ENCODE measurements at regions not wholly inside any gene's neighbourhood (a gene's known extent, or its start where the extent isn't known, plus 50 kb on each side); places are given as distances from the start of the nearest gene placed in this dataset.

DNA sequence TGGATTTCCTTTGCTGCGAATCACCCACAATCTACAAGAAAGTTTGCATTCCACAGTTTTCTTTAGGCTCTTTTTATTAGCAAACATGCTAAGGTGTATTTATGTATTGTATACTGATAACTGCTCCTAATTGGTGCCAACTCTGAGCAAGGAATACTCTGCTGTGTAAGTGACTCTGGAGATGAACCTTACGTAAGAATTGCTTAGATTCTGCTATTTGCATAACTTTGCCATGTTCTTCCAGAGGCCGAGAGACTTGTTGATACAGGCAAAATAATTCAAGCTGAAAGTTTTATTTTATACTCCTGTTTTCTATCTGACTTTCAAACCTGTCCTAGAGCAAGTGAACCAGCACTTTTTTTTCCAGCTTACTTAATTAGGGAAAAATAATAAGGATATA, 461.3 kb downstream of the GJA1 start:
- H3K27me3 Mint-ChIP-seq, result no peaks in the 10 kb centered on the region
- H3K9me3 Mint-ChIP-seq, result peaks cover under 1% of the 10 kb centered on the region
- DNase-seq (ENCODE audit: low spot score), result no peak
- H3K36me3 Mint-ChIP-seq, result no peaks in the 10 kb centered on the region
- H3K27ac Mint-ChIP-seq, result no peak overlapping the region
- no peaks in the 10 kb centered on the region for H3K4me1 Mint-ChIP-seq (ENCODE audit: low read depth in 2 of 2)
- no peak overlapping the region for H3K4me3 Mint-ChIP-seq
- ATAC-seq, result no peak

DNA sequence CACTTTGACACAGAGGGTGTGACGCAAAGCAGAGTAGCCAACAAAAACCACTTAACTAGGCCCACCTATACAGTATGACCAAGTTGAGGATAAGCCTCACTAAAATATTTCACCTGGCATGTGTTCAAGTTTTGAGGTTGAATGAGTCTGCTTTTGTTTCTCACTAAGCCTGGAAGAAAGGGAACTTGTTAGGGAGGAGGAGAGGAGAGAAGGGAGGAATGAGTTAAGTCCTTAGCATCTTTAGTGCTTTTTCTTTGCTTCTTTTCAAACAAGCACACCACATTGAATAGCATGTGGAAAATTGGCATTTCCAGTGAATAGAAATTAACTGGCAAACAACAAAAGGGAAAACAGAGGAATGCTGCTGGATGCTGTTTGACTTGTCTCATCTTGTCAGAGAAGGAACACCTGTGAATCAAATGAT, 461.9 kb downstream of the GJA1 start:
- no peaks in the 10 kb centered on the region for H3K27me3 Mint-ChIP-seq
- no peaks in the 10 kb centered on the region for H3K36me3 Mint-ChIP-seq
- no peak overlapping the region for H3K4me3 Mint-ChIP-seq
- DNase-seq (ENCODE audit: low spot score) (no peak), ATAC-seq (no peak)
- H3K4me1 Mint-ChIP-seq (ENCODE audit: low read depth in 2 of 2), result no peaks in the 10 kb centered on the region
- H3K27ac Mint-ChIP-seq, result no peak overlapping the region
- no peaks in the 10 kb centered on the region for H3K9me3 Mint-ChIP-seq

- ATAC-seq (no peak), DNase-seq (ENCODE audit: low spot score) (no peak)
- H3K4me1 Mint-ChIP-seq (ENCODE audit: low read depth in 2 of 2), result no peaks in the 10 kb centered on the region
- peaks cover 6% of the 10 kb centered on the region for H3K9me3 Mint-ChIP-seq
- no peaks in the 10 kb centered on the region for H3K27me3 Mint-ChIP-seq
- no peak overlapping the region for H3K4me3 Mint-ChIP-seq
- H3K36me3 Mint-ChIP-seq, result no peaks in the 10 kb centered on the region
- no peak overlapping the region for H3K27ac Mint-ChIP-seq
Observed at GRCh38 chr6:121901432-121901831, 466.0 kb downstream of the GJA1 start.

DNA sequence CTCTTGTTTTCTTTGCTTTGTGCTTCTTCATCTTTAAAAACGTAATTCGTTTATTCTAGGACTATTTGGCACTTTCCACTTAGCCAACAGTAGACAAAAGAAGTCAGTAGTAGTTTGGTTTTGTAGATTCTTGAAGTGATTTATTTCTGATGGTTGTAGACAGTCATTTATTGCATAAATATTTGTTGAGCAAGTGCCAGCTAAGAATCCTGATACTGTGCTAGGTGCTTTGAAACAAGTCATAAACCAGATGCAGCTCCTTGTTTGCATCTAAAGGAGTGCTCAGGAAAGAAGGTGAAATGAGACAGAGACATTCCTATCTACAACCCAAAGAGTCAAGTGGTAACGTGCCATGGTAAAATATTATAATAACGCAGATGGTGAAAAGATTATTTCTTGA, 469.1 kb downstream of the GJA1 start:
- H3K27me3 Mint-ChIP-seq, result no peaks in the 10 kb centered on the region

DNA sequence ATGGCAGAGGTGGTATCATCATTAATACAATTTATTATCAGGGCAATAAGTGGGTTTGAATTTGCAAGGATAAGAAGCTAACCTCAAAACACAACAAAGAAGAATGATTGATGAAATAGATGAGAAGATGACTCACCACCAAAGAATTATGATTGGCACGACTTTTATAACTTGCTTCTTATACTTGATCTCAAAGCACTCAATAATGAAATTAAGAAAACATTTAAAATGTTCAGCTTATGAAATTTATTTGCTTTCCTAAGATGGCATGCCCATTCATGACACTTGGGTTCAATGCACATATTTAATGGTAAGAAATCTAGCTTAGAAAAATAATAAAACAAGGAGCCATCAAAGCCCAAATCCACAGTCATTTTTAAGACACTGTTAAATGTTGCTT, 477.5 kb downstream of the GJA1 start:
- H3K27me3 Mint-ChIP-seq, result no peaks in the 10 kb centered on the region
- no peak overlapping the region for H3K4me3 Mint-ChIP-seq
- ATAC-seq (no peak), DNase-seq (ENCODE audit: low spot score) (no peak)
- H3K9me3 Mint-ChIP-seq, result peaks cover 15% of the 10 kb centered on the region
- peaks cover 6% of the 10 kb centered on the region for H3K36me3 Mint-ChIP-seq
- no peak overlapping the region for H3K27ac Mint-ChIP-seq
- H3K4me1 Mint-ChIP-seq (ENCODE audit: low read depth in 2 of 2), result no peaks in the 10 kb centered on the region

More for the DNA sequence above, 469.1 kb downstream of the GJA1 start:
- ATAC-seq, result no peak
- Mint-ChIP-seq H3K36me3 (no peaks in the 10 kb centered on the region), H3K4me3 (no peak overlapping the region), H3K27ac (no peak overlapping the region), H3K4me1 (ENCODE audit: low read depth in 2 of 2) (no peaks in the 10 kb centered on the region), H3K9me3 (peaks cover 9% of the 10 kb centered on the region)
- DNase-seq (ENCODE audit: low spot score), result no peak

DNA sequence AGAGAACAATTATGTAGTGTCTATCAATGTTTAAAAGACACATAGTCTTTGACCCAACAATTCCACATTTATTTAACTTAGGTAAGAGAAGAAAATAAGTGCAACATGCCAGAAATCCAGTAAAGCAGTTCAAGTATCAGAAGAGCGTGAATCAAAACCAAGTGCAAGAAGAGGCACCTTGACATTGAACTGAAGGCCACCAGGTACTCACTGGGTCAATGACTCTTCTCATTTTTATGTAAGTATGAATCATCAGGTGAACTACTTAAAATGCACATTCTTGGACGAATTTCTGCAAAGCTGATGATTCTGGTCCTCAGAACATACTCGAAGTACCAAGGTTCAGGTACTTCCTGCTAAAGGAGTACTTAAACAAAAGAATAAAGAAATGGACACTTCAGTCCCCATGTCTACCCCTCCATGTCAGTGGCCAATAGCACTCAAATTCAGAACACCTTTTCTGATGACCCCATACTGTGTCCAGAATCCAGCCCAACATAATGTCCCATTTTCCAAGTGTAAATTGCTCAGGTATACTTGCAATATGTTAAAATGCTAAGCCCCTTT, 481.9 kb downstream of the GJA1 start:
- DNase-seq (ENCODE audit: low spot score) (no peak), ATAC-seq (no peak)
- Mint-ChIP-seq H3K9me3 (peaks cover 7% of the 10 kb centered on the region), H3K4me3 (no peak overlapping the region), H3K27ac (no peak overlapping the region), H3K4me1 (ENCODE audit: low read depth in 2 of 2) (no peaks in the 10 kb centered on the region), H3K36me3 (no peaks in the 10 kb centered on the region), H3K27me3 (no peaks in the 10 kb centered on the region)

- no peaks in the 10 kb centered on the region for H3K4me1 Mint-ChIP-seq (ENCODE audit: low read depth in 2 of 2)
- H3K27ac Mint-ChIP-seq, result no peak overlapping the region
- no peak overlapping the region for H3K4me3 Mint-ChIP-seq
- DNase-seq (ENCODE audit: low spot score) (no peak), ATAC-seq (no peak)
- H3K27me3 Mint-ChIP-seq, result no peaks in the 10 kb centered on the region
- H3K36me3 Mint-ChIP-seq, result no peaks in the 10 kb centered on the region
- peaks cover 8% of the 10 kb centered on the region for H3K9me3 Mint-ChIP-seq
Observed at GRCh38 chr6:121917834-121918559, 481.5 kb upstream of the HSF2 start.

DNA sequence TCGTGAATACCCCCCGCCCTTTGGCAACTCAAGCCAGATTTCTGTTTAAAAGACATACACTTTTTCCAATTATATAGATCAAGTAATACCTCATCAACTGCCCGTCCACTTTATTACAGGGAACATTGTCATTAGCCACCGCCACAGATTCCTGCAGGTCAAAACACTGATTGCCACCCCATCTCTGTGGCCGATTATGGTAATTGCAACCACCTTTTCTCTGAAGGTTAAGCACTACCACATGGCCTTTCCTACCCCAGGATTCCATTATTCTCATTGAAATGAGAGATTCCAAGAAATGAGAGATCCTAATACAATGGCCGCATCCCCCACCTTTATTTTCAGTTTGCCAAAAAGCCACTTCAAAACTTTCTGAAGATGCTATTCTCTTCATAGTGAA, 478.8 kb upstream of the HSF2 start:
- H3K4me3 Mint-ChIP-seq, result no peak overlapping the region
- no peak overlapping the region for H3K27ac Mint-ChIP-seq
- ATAC-seq, result no peak
- no peaks in the 10 kb centered on the region for H3K27me3 Mint-ChIP-seq
- no peaks in the 10 kb centered on the region for H3K36me3 Mint-ChIP-seq
- DNase-seq (ENCODE audit: low spot score), result no peak
- no peaks in the 10 kb centered on the region for H3K4me1 Mint-ChIP-seq (ENCODE audit: low read depth in 2 of 2)
- H3K9me3 Mint-ChIP-seq, result peaks cover 8% of the 10 kb centered on the region

- no peaks in the 10 kb centered on the region for H3K27me3 Mint-ChIP-seq
- no peaks in the 10 kb centered on the region for H3K36me3 Mint-ChIP-seq
- no peak overlapping the region for H3K27ac Mint-ChIP-seq
- no peak for DNase-seq (ENCODE audit: low spot score)
- H3K4me1 Mint-ChIP-seq (ENCODE audit: low read depth in 2 of 2), result no peaks in the 10 kb centered on the region
- no peak for ATAC-seq
- peaks cover 5% of the 10 kb centered on the region for H3K9me3 Mint-ChIP-seq
- H3K4me3 Mint-ChIP-seq, result no peak overlapping the region
Observed at GRCh38 chr6:121925024-121925423, 474.4 kb upstream of the HSF2 start.

DNA sequence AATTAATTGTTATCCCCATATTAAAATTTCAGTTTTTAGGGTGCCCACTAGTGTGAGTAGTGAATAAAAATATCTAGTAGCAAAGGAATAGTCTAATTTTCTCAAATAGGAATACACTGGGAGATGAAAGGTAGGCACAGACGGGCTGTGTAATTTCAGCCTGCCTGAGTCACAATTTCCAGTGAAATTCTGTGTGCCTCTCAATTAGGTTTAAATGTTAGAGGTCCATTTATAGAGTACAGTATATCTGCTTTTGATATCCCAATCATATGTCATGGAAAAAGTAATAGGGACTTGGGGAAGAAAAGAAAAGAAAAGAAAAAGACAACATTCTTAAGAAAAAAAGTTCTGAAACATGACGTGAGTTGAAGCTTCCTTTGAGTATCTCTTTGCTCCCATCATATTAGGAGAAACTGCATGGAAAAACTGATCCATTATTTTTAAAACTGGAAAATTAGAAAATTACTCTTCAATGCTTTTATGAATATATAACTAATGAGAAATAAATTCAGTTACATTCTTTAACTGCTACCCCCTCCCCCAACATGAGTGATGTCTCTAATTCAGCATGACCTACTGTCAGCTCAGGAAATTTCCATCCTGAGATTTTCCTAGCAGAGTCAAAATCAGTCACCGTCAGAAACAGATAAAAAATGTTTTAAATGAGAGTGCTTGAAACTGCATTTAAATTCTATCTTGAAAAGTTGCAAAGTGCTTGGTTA, 473.8 kb upstream of the HSF2 start:
- H3K4me1 Mint-ChIP-seq (ENCODE audit: low read depth in 2 of 2), result no peaks in the 10 kb centered on the region

GRCh38 chr6:121929301-121929700, 470.2 kb upstream of the HSF2 start:
- Mint-ChIP-seq H3K9me3 (peaks cover 6% of the 10 kb centered on the region), H3K4me1 (ENCODE audit: low read depth in 2 of 2) (no peaks in the 10 kb centered on the region), H3K36me3 (no peaks in the 10 kb centered on the region), H3K27me3 (no peaks in the 10 kb centered on the region), H3K4me3 (no peak overlapping the region), H3K27ac (no peak overlapping the region)
- ATAC-seq (no peak), DNase-seq (ENCODE audit: low spot score) (no peak)

More for the DNA sequence above, 473.8 kb upstream of the HSF2 start:
- Mint-ChIP-seq H3K9me3 (peaks cover 5% of the 10 kb centered on the region), H3K36me3 (no peaks in the 10 kb centered on the region), H3K4me3 (no peak overlapping the region), H3K27me3 (no peaks in the 10 kb centered on the region), H3K27ac (no peak overlapping the region)
- no peak for ATAC-seq
- DNase-seq (ENCODE audit: low spot score), result no peak

DNA sequence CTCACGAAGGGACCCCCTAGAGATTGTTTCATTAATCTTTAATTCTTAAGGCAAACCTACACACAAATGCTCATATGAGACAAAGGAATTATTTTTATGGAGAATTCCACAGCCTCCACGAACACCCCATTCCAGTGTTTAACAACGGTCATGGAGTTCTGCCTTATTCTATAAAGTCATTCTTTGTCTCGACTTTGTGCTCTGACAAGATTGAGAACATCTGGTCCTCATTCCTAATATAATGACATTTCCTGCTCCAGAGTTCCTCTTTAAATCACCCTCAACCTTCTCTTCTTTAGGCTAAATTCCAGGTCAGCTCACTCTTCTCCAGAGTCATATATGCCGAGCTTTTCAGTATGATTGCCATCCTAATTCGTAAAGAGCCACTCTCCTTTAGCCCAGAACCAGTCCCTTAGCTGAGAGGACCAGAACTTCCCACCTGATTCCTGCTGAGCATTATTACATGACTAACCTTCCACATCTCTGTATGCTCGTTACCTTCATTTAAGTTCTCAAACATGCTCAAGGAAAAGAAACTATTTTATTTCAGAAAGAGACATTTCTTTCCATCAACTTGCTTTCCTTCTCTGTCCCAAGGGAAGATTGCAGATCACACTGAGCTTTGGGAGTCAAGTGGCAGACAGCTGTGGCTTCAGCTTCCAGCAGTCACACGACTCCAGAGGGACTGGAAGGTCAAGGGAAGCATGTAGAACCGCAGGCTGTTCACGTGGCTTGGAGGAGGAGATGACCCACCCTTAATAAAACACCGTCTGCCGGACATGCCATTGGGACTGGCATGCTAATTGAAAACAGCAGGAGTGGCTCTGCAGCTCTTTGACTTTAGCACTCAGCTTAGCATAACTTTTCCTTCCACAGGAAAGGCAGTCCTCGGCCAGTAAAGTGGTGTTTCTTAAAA, 467.1 kb upstream of the HSF2 start:
- Mint-ChIP-seq H3K36me3 (no peaks in the 10 kb centered on the region), H3K27me3 (no peaks in the 10 kb centered on the region), H3K4me1 (ENCODE audit: low read depth in 2 of 2) (no peaks in the 10 kb centered on the region), H3K9me3 (peaks cover 16% of the 10 kb centered on the region), H3K4me3 (no peak overlapping the region), H3K27ac (no peak overlapping the region)
- DNase-seq (ENCODE audit: low spot score) (no peak), ATAC-seq (no peak)

- Mint-ChIP-seq H3K4me3 (no peak overlapping the region), H3K36me3 (no peaks in the 10 kb centered on the region), H3K9me3 (peaks cover 23% of the 10 kb centered on the region), H3K4me1 (ENCODE audit: low read depth in 2 of 2) (no peaks in the 10 kb centered on the region), H3K27ac (no peak overlapping the region), H3K27me3 (no peaks in the 10 kb centered on the region)
- DNase-seq (ENCODE audit: low spot score) (no peak), ATAC-seq (no peak)
Observed at GRCh38 chr6:121934451-121934850, 465.0 kb upstream of the HSF2 start.

Measured in natural killer cell treated with Interleukin-12 subunit alpha and Interleukin-12 subunit beta and Interleukin-15 and Interleukin-18, amount 100 ng/mL, for 72 hours (primary cell).